GM12878 (cell line): ENCODE measurements at regions not wholly inside any gene's neighbourhood (a gene's known extent, or its start where the extent isn't known, plus 50 kb on each side); places are given as distances from the start of the nearest gene placed in this dataset.

Source experiments
- ATAC-seq: fragments of 200-7000 bp; cut with Tn5 transposase; 3 replicates; pipeline ENCODE4 v1.9.1; 2020; ENCODE audit warnings: mild to moderate bottlenecking, moderate library complexity
- BruUV-seq: library from RNA; stranded (reverse); fragments of 400-500 nt; replicated peaks from 2 replicates; lab custom pipeline; 2021; lab: Mats Ljungman, UMichigan
- CTCF ChIA-PET: fragments of 300-600 bp; sonication (Branson Sonifier 250); formaldehyde crosslinking; extraction: SDS; loops from one replicate; lab custom pipeline; 2021; ENCODE audit warnings: inconsistent platforms; lab: Yijun Ruan, JAX
- POLR2A ChIA-PET: fragments of 350-600 bp; formaldehyde crosslinking; extraction: SDS; loops from one replicate; lab custom pipeline; 2021; ENCODE audit warnings: inconsistent platforms; lab: Charles Lee
- RAD21 ChIA-PET: fragments of 300-600 bp; sonication (Branson Sonifier 250); formaldehyde crosslinking; loops from one replicate; lab custom pipeline; 2023; ENCODE audit warnings: antibody characterized with exemption; ENCODE audit not compliant: unreplicated experiment; lab: Charles Lee
- SMC1A ChIA-PET: fragments of 300-600 bp; sonication (Branson Sonifier 250); formaldehyde crosslinking; loops from one replicate; lab custom pipeline; 2023; ENCODE audit not compliant: unreplicated experiment, uncharacterized antibody; lab: Charles Lee
- DNase-seq: peaks from one replicate; pipeline ENCODE4 v3.0.0-alpha.2; 2011; ENCODE audit warnings: low read depth, low spot score
- FAIRE-seq: peaks from 3 replicates; lab custom pipeline; 2011; peaks lifted over from hg19 to GRCh38; lab: Jason Lieb, UNC
- H2AFZ ChIP-seq: 2 replicates; pipeline ENCODE4 v1.6.0; 2011; ENCODE audit warnings: low read depth, low read length, control low read depth; ENCODE audit not compliant: control insufficient read depth
- H3K27ac ChIP-seq: 2 replicates; pipeline ENCODE4 v1.5.1; 2011; ENCODE audit warnings: control low read depth; ENCODE audit not compliant: control insufficient read depth, insufficient read depth
- H3K27me3 ChIP-seq, 2 experiments: replicated peaks in 1 of 2; 2 replicates each; pipeline versions ENCODE4 v1.6.0 to v1.6.1; 2011; ENCODE audit warnings: low read length in 1 of 2; ENCODE audit not compliant: control insufficient read depth in 2 of 2, insufficient read depth in 2 of 2
- H3K36me3 ChIP-seq, 2 experiments: 2 replicates each; pipeline ENCODE4 v1.5.1; 2011; ENCODE audit warnings: low read length in 1 of 2; ENCODE audit not compliant: control insufficient read depth in 2 of 2, insufficient read depth in 2 of 2
- H3K4me1 ChIP-seq: 2 replicates; pipeline ENCODE4 v1.6.1; 2011; ENCODE audit warnings: mild to moderate bottlenecking, low read length, moderate library complexity, mixed read lengths; ENCODE audit not compliant: control insufficient read depth, insufficient read depth
- H3K4me2 ChIP-seq: 2 replicates; pipeline ENCODE4 v1.6.0; 2011; ENCODE audit warnings: control low read depth; ENCODE audit not compliant: control insufficient read depth, insufficient read depth
- H3K4me3 ChIP-seq: fragments of 200-600 bp; sonication (generic); 2 replicates; pipeline ENCODE4 v1.5.1; 2016
- H3K79me2 ChIP-seq: 2 replicates; pipeline ENCODE4 v1.6.0; 2011; ENCODE audit warnings: low read length; ENCODE audit not compliant: control insufficient read depth, insufficient read depth
- H3K9ac ChIP-seq: 2 replicates; pipeline ENCODE4 v1.8.0; 2011; ENCODE audit warnings: low read length, control low read depth, mixed read lengths; ENCODE audit not compliant: control insufficient read depth, insufficient read depth
- H3K9me3 ChIP-seq: replicated peaks from 3 replicates; pipeline ENCODE4 v1.5.1; 2011; ENCODE audit warnings: mild to moderate bottlenecking, low read length; ENCODE audit not compliant: control insufficient read depth, insufficient read depth
- H4K20me1 ChIP-seq: 2 replicates; pipeline ENCODE4 v1.6.0; 2011; ENCODE audit not compliant: control insufficient read depth, insufficient read depth
- ATF7 ChIP-seq: fragments of 450-650 bp; IDR thresholded peaks from 2 replicates; pipeline ENCODE4 v1.6.1; 2016; ENCODE audit warnings: low read depth, mild to moderate bottlenecking
- CBX3 ChIP-seq: fragments of 200-600 bp; sonication (generic); IDR thresholded peaks from 2 replicates; pipeline ENCODE4 v1.6.1; 2016; ENCODE audit warnings: low read depth, borderline replicate concordance
- CTCF ChIP-seq, 3 experiments: IDR thresholded peaks in 2 of 3; conservative IDR thresholded peaks in 1 of 3; 2 replicates each; pipeline ENCODE4 v1.5.1; 2011; ENCODE audit warnings: low read depth in 3 of 3, low read length in 3 of 3, mild to moderate bottlenecking in 3 of 3, control low read depth in 2 of 3, moderate library complexity in 2 of 3, inconsistent platforms in 1 of 3, mixed read lengths in 1 of 3; ENCODE audit not compliant: control insufficient read depth in 2 of 3, insufficient read depth in 1 of 3; ENCODE audit errors: extremely low read depth in 1 of 3
- MLLT1 ChIP-seq: fragments of 450-650 bp; IDR thresholded peaks from 2 replicates; pipeline ENCODE4 v1.6.1; 2016; ENCODE audit warnings: mild to moderate bottlenecking
- WRNIP1 ChIP-seq: IDR thresholded peaks from 2 replicates; pipeline ENCODE4 v1.6.1; 2011; ENCODE audit warnings: low read depth, low read length, improper control_type of control experiment, borderline replicate concordance
- YY1 ChIP-seq: IDR thresholded peaks from 2 replicates; pipeline ENCODE4 v1.6.1; 2011; ENCODE audit warnings: low read depth, mild to moderate bottlenecking, low read length
- ZNF384 ChIP-seq: IDR thresholded peaks from 2 replicates; pipeline ENCODE4 v1.6.1; 2012; ENCODE audit warnings: low read depth, mild to moderate bottlenecking, low read length, improper control_type of control experiment, borderline replicate concordance
- WGBS: methylation state at CpG from one replicate; pipeline ENCODE4 v1.1.6; 2016; ENCODE audit warnings: low lambda C conversion rate; ENCODE audit not compliant: insufficient replicate concordance, insufficient coverage; ENCODE audit errors: missing lambda C conversion rate; 5-methylcytosine and 5-hydroxymethylcytosine counted together
- in situ Hi-C: fragments of 300-500 bp; cut with MboI; formaldehyde crosslinking; loops from 9 replicates; pipeline ENCODE4 v1.14.3; 2018; ENCODE audit warnings: mixed read lengths
- intact Hi-C: fragments of 100-400 bp; cut with micrococcal nuclease; formaldehyde crosslinking; loops from one replicate; pipeline ENCODE4 v1.14.2; 2022; ENCODE audit not compliant: unreplicated experiment
- TF ChIP-seq, protein P1 (sequence below): fragments of 450-650 bp; IDR thresholded peaks from 2 replicates; pipeline ENCODE4 v1.6.1; 2016; ENCODE audit warnings: mild to moderate bottlenecking

GRCh38 chr19:31402529-31403316, 53.5 kb upstream of the TSHZ3 start:
- Histone ChIP-seq H3K27me3 (no peaks in the 10 kb centered on the region), H3K9ac (no peak overlapping the region), H2AFZ (no peak overlapping the region), H3K27ac (no peak overlapping the region), H3K36me3 (no peaks in the 10 kb centered on the region), H3K9me3 (no peaks in the 10 kb centered on the region), H3K4me2 (no peak overlapping the region), H3K4me1 (no peaks in the 10 kb centered on the region), H3K4me3 (no peak overlapping the region), H3K79me2 (no peaks in the 10 kb centered on the region), H4K20me1 (no peaks in the 10 kb centered on the region)
- WGBS, result 23% methylated on average over 7 of the region's 7 CpGs
- CTCF ChIA-PET, result no interaction called here
- POLR2A ChIA-PET, result no interaction called here
- intact Hi-C loops (no loop called here), in situ Hi-C loops (no loop called here)
- DNase-seq (no peak), ATAC-seq (no peak), FAIRE-seq (no peak)
- TF ChIP-seq ZNF384 (no peak), CBX3 (no peak)
- TF ChIP-seq, protein P1, sequence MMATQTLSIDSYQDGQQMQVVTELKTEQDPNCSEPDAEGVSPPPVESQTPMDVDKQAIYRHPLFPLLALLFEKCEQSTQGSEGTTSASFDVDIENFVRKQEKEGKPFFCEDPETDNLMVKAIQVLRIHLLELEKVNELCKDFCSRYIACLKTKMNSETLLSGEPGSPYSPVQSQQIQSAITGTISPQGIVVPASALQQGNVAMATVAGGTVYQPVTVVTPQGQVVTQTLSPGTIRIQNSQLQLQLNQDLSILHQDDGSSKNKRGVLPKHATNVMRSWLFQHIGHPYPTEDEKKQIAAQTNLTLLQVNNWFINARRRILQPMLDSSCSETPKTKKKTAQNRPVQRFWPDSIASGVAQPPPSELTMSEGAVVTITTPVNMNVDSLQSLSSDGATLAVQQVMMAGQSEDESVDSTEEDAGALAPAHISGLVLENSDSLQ, result no peak
- SMC1A ChIA-PET, result no interaction called here
- BruUV-seq, result no TSS peak
- RAD21 ChIA-PET, result no interaction called here

DNA sequence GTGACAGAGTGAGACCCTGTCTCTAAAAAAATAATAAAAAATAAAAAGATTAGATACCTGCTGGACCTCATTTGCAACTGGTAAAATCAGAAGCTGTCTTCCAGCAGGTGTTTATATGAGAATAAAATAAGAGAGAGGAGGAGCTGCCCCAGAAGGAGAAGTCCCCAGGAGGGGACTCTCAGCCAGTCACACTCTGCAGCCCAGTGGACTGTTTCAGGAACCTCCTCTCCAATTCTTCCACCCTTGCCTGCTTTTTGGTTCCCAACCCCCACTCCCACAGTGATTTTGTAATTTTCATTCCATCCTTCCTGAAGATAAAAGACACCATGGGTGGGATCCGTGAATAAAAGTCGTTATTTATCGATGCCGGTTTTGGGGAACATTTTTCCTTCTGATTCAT, 56.9 kb upstream of the TSHZ3 start:
- DNase-seq (no peak), FAIRE-seq (no peak), ATAC-seq (no peak)
- RAD21 ChIA-PET, result no interaction called here
- H3K9me3 ChIP-seq, result no peaks in the 10 kb centered on the region
- intact Hi-C loops, result no loop called here
- 61% methylated on average over 4 of the region's 4 CpGs for WGBS
- H2AFZ ChIP-seq, result no peak overlapping the region
- SMC1A ChIA-PET, result no interaction called here
- H3K4me2 ChIP-seq, result no peak overlapping the region
- no peak overlapping the region for H3K9ac ChIP-seq
- in situ Hi-C loops, result no loop called here
- no peaks in the 10 kb centered on the region for H3K27me3 ChIP-seq
- no peak overlapping the region for H3K4me3 ChIP-seq
- no peaks in the 10 kb centered on the region for H3K4me1 ChIP-seq
- CTCF ChIA-PET, result no interaction called here
- no peaks in the 10 kb centered on the region for H4K20me1 ChIP-seq
- BruUV-seq, result no TSS peak
- POLR2A ChIA-PET, result no interaction called here
- H3K36me3 ChIP-seq, result no peaks in the 10 kb centered on the region
- TF ChIP-seq ATF7 (no peak), CTCF (IDR thresholded peaks at IDR 0.05 in 2 of 3, conservative IDR thresholded peaks at IDR 0.05 in 1 of 3; ENCODE audit: control insufficient read depth in 2 of 3, extremely low read depth in 1 of 3, insufficient read depth in 1 of 3, low read depth in 3 of 3, low read length in 3 of 3) (no peak), WRNIP1 (no peak), MLLT1 (no peak), YY1 (no peak)
- H3K79me2 ChIP-seq, result no peaks in the 10 kb centered on the region
- no peak overlapping the region for H3K27ac ChIP-seq
